ENCODE measurements at regions not wholly inside any gene's neighbourhood (a gene's known extent, or its start where the extent isn't known, plus 50 kb on each side); places are given as distances from the start of the nearest gene placed in this dataset.

DNA sequence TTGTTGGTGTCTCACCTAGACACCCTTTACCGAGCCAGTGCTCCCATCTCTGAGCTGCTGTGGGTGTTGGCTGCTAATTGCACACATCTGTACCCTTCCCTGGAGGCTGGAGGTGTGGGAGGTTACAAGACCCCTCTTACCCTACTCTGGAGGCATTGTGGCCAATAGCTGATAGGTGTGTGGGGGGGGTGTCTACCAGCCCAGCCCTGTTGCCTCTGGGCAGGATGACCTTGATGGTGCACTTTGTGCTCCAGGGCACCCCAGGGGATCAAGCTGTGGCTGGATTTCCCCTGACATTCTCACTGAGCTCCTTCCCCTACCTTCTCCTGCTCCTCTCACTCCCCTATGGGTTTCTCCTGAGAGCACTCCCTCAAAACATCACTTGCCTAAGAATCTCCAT lies 104.7 kb upstream of the ADPGK start:
- Mint-ChIP-seq H3K27ac (no peak overlapping the region), H3K27me3 (peaks cover 7% of the 10 kb centered on the region), H3K4me1 (no peaks in the 10 kb centered on the region), H3K4me3 (no peak overlapping the region), H3K36me3 (ENCODE audit: low read depth) (no peaks in the 10 kb centered on the region), H3K9me3 (no peaks in the 10 kb centered on the region)
- ChIA-PET CTCF (no interaction called here), POLR2A (no interaction called here)
- intact Hi-C loops (cut with micrococcal nuclease): no loop called here
- ATAC-seq (ENCODE audit: low read depth): no peak
- DNase-seq: no peak
- TF ChIP-seq, protein P1, sequence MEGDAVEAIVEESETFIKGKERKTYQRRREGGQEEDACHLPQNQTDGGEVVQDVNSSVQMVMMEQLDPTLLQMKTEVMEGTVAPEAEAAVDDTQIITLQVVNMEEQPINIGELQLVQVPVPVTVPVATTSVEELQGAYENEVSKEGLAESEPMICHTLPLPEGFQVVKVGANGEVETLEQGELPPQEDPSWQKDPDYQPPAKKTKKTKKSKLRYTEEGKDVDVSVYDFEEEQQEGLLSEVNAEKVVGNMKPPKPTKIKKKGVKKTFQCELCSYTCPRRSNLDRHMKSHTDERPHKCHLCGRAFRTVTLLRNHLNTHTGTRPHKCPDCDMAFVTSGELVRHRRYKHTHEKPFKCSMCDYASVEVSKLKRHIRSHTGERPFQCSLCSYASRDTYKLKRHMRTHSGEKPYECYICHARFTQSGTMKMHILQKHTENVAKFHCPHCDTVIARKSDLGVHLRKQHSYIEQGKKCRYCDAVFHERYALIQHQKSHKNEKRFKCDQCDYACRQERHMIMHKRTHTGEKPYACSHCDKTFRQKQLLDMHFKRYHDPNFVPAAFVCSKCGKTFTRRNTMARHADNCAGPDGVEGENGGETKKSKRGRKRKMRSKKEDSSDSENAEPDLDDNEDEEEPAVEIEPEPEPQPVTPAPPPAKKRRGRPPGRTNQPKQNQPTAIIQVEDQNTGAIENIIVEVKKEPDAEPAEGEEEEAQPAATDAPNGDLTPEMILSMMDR (IDR thresholded peaks at IDR 0.05): no peak

DNA sequence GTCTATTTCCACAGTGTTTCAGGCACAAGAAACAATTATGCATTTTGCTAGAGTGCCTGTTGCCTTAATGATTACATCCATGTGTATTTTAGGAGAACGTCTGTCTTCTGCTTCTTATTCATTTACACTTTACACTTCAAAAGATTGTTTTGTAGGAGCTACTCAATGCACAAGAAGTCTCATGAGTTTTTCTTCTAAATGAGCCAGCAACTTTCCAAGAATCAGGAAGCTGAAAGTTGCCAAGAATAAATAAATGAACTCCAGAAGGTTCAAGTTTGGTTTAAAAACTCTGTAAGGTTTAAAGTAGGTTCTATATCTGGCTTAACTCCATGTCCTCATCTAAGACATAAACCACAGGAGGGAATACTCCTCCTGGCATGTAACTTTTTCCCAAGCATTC lies 103.8 kb upstream of the ADPGK start:
- H3K9me3 Mint-ChIP-seq: peaks cover 5% of the 10 kb centered on the region
- no peaks in the 10 kb centered on the region for H3K4me1 Mint-ChIP-seq
- H3K36me3 Mint-ChIP-seq (ENCODE audit: low read depth): no peaks in the 10 kb centered on the region
- POLR2A ChIA-PET: no interaction called here
- ATAC-seq (ENCODE audit: low read depth) (no peak), DNase-seq (no peak)
- CTCF ChIA-PET: no interaction called here
- TF ChIP-seq, protein P1 (IDR thresholded peaks at IDR 0.05): no peak
- no peak overlapping the region for H3K4me3 Mint-ChIP-seq
- no peak overlapping the region for H3K27ac Mint-ChIP-seq
- intact Hi-C loops (cut with micrococcal nuclease): no loop called here
- peaks cover 7% of the 10 kb centered on the region for H3K27me3 Mint-ChIP-seq

DNA sequence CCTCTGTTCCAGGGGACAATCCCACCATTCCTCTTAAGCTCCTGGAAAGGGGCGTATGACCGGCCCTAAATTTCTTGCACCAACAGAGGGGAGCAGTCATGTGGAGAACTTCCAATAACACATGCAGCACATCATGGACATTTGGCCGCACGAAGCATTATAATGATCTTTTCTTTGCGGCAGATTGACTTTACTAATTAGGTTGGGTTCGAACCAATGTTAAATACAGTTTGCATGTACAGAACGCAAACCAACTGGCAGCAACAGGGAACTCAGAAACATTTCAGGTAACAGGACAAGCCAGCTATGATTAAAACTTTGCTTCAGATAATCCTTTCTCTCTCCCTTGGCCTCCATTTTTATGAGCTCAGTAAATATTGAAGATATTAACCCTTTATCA lies 100.8 kb upstream of the ADPGK start:
- Mint-ChIP-seq H3K27me3 (peaks cover 10% of the 10 kb centered on the region), H3K27ac (no peak overlapping the region)

DNA sequence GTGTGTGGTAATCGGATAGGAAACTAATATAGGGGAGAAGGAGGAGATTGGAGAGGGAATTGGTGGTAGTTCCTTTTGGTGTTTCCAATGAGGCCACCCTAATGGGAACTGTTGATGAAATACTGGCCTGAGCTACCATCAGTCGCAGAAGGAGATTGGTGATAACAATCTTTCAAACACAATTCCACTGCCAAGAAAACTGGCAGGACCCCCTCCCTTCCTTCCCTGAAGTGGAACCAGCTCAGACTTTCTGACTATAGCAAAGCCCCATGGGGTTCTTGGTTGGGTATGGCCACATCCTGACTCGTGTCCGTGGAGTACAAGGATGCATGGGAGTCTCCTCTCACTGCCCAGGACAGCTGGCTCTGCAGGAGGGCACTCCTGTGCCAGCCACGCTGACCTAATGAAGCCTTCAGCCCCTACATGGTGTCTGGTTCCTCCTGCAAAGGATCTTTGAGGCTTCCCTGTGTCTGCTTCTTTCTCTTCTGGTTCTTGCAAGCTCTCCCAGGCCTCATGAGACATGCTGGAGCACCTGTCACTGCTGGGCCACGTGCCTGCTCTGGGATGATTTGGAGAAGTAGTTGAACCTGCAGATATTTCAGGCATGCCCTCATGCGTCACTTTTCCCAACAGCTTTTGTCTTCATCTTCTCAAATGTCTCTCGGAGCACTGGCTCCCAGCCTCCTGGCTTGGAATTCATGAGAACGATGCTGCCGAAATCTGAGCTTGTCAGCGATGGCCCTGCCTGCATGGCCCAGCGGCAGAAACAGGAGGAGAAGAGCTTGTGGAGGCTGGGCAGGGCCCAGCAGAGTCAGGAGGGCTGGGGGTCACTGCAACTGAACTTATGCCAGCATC lies 90.0 kb upstream of the ADPGK start:
- H3K4me3 Mint-ChIP-seq: no peak overlapping the region
- H3K27me3 Mint-ChIP-seq: peaks cover 7% of the 10 kb centered on the region
- DNase-seq (no peak), ATAC-seq (ENCODE audit: low read depth) (no peak)
- intact Hi-C loops (cut with micrococcal nuclease): no loop called here
- no peaks in the 10 kb centered on the region for H3K36me3 Mint-ChIP-seq (ENCODE audit: low read depth)
- ChIA-PET POLR2A (no interaction called here), CTCF (no interaction called here)
- TF ChIP-seq, protein P1 (IDR thresholded peaks at IDR 0.05): no peak
- no peaks in the 10 kb centered on the region for H3K4me1 Mint-ChIP-seq
- H3K27ac Mint-ChIP-seq: no peak overlapping the region
- H3K9me3 Mint-ChIP-seq: peaks cover 4% of the 10 kb centered on the region

More for the DNA sequence above, 100.8 kb upstream of the ADPGK start:
- H3K9me3 Mint-ChIP-seq: peaks cover 13% of the 10 kb centered on the region
- H3K36me3 Mint-ChIP-seq (ENCODE audit: low read depth): no peaks in the 10 kb centered on the region
- no peak for ATAC-seq (ENCODE audit: low read depth)
- DNase-seq: no peak
- TF ChIP-seq, protein P1 (IDR thresholded peaks at IDR 0.05): no peak
- H3K4me3 Mint-ChIP-seq: no peak overlapping the region
- no peaks in the 10 kb centered on the region for H3K4me1 Mint-ChIP-seq
- ChIA-PET CTCF (no interaction called here), POLR2A (no interaction called here)
- intact Hi-C loops (cut with micrococcal nuclease): no loop called here

DNA sequence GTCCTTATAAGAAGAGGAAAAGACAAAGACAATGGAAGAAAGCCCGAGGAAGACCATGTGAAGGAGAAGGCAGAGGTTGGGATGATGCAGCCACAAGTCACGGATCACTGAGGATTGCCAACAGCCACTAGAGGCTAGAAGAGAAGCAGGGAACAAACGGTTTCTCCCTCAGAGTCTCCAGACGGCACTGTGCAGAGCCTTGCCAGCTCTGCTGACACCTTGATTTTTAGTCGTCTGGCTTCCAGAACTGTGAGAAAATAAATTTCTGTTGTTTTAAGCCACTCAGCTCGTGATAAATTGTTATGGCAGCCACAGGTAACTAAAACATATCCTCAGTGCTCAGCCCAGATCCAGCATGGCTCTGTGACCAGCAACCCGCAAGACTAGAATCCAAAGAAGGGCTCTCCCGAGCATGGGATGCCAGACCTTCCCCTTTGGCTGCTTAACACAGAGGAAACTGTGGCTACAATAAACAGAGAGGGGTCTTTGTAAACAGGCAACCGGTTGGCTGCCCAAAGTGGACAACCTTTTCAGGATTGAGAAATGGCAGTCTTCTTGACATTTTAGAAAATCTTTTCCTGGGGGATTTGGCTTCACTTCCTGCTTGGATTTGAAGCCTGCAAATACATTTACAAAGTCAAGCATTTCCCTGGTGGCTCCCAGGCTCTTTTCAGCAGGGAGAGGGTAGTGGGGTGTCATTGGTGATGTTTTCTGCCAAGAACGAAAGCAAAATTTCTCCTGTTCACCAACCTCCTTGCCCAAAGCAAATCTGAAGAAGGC lies 88.7 kb upstream of the ADPGK start:
- H3K27me3 Mint-ChIP-seq: peaks cover 6% of the 10 kb centered on the region
- peaks cover 4% of the 10 kb centered on the region for H3K9me3 Mint-ChIP-seq
- ATAC-seq (ENCODE audit: low read depth): no peak
- no peaks in the 10 kb centered on the region for H3K4me1 Mint-ChIP-seq
- TF ChIP-seq, protein P1 (IDR thresholded peaks at IDR 0.05): no peak
- intact Hi-C loops (cut with micrococcal nuclease): no loop called here
- ChIA-PET POLR2A (no interaction called here), CTCF (no interaction called here)
- no peak overlapping the region for H3K4me3 Mint-ChIP-seq
- DNase-seq: no peak
- H3K27ac Mint-ChIP-seq: no peak overlapping the region
- no peaks in the 10 kb centered on the region for H3K36me3 Mint-ChIP-seq (ENCODE audit: low read depth)
